Right atrium auricular region (tissue), 2 donors: ENCODE measurements at regions not wholly inside any gene's neighbourhood (a gene's known extent, or its start where the extent isn't known, plus 50 kb on each side); places are given as distances from the start of the nearest gene placed in this dataset.

Source experiments
- DNase-seq: peaks from one replicate; pipeline ENCODE4 v3.0.0-alpha.2; 2019; ENCODE audit warnings: low spot score
- H3K27ac ChIP-seq, 2 donors: fragments of 200-600 bp; sonication (generic); 1 replicate in 1 of 2; 2 replicates in 1 of 2; pipeline ENCODE4 v1.5.1; 2016 to 2019
- H3K27me3 ChIP-seq, 2 donors: fragments of 200-600 bp; sonication (generic); one replicate each; pipeline versions ENCODE4 v1.5.1 to v1.6.0; 2017 to 2019
- H3K36me3 ChIP-seq: fragments of 200-600 bp; sonication (generic); one replicate; pipeline ENCODE4 v1.5.1; 2016
- H3K4me1 ChIP-seq, 2 donors: fragments of 200-600 bp; sonication (generic); one replicate each; pipeline versions ENCODE4 v1.5.1 to v1.6.0; 2017 to 2019
- H3K4me3 ChIP-seq, 2 donors: fragments of 200-600 bp; sonication (generic); 1 replicate in 1 of 2; 2 replicates in 1 of 2; pipeline ENCODE4 v1.5.1; 2017 to 2019; ENCODE audit warnings: mild to moderate bottlenecking in 1 of 2, moderate library complexity in 1 of 2
- H3K9me3 ChIP-seq, 2 donors: fragments of 200-600 bp; sonication (generic); one replicate each; pipeline ENCODE4 v1.5.1; 2019
- CTCF ChIP-seq, 2 donors: fragments of 200-600 bp; sonication (generic); IDR thresholded peaks; one replicate each; pipeline ENCODE4 v1.5.1; 2019; ENCODE audit warnings: antibody characterized with exemption in 2 of 2

GRCh38 chr12:62016021-62016420 is 244.2 kb upstream of the USP15 start:
- H3K36me3 ChIP-seq, result no peaks in the 10 kb centered on the region
- H3K27ac ChIP-seq, result no peak overlapping the region
- no peaks in the 10 kb centered on the region for H3K27me3 ChIP-seq
- no peak for TF ChIP-seq CTCF (IDR thresholded peaks at IDR 0.05)
- no peak for DNase-seq
- H3K9me3 ChIP-seq, result no peaks in the 10 kb centered on the region
- no peak overlapping the region for H3K4me3 ChIP-seq
- H3K4me1 ChIP-seq, result no peaks in the 10 kb centered on the region

GRCh38 chr12:62021808-62022207 is 238.4 kb upstream of the USP15 start:
- H3K27ac ChIP-seq, result no peak overlapping the region
- H3K27me3 ChIP-seq, result no peaks in the 10 kb centered on the region
- DNase-seq, result no peak
- H3K9me3 ChIP-seq, result no peaks in the 10 kb centered on the region
- no peak for TF ChIP-seq CTCF (IDR thresholded peaks at IDR 0.05)
- no peaks in the 10 kb centered on the region for H3K4me1 ChIP-seq
- no peaks in the 10 kb centered on the region for H3K36me3 ChIP-seq
- no peak overlapping the region for H3K4me3 ChIP-seq

GRCh38 chr12:62028536-62028935 is 231.7 kb upstream of the USP15 start:
- Histone ChIP-seq H3K4me3 (no peak overlapping the region), H3K27me3 (no peaks in the 10 kb centered on the region), H3K4me1 (no peaks in the 10 kb centered on the region), H3K27ac (no peak overlapping the region), H3K9me3 (no peaks in the 10 kb centered on the region), H3K36me3 (no peaks in the 10 kb centered on the region)
- DNase-seq, result no peak
- TF ChIP-seq CTCF (IDR thresholded peaks at IDR 0.05), result no peak

- Histone ChIP-seq H3K27me3 (peaks cover 0 to 2% of the 10 kb centered on the region in 2 donors), H3K27ac (no peak overlapping the region), H3K4me1 (no peaks in the 10 kb centered on the region), H3K36me3 (no peaks in the 10 kb centered on the region), H3K9me3 (no peaks in the 10 kb centered on the region), H3K4me3 (no peak overlapping the region)
- DNase-seq, result no peak
- TF ChIP-seq CTCF (IDR thresholded peaks at IDR 0.05), result no peak
Observed at GRCh38 chr12:62032870-62033269, 227.3 kb upstream of the USP15 start.

- H3K36me3 ChIP-seq, result no peaks in the 10 kb centered on the region
- H3K4me1 ChIP-seq, result no peaks in the 10 kb centered on the region
- TF ChIP-seq CTCF (IDR thresholded peaks at IDR 0.05), result no peak
- no peak overlapping the region for H3K4me3 ChIP-seq
- no peak overlapping the region for H3K27ac ChIP-seq
- no peaks in the 10 kb centered on the region for H3K27me3 ChIP-seq
- no peak for DNase-seq
- H3K9me3 ChIP-seq, result no peaks in the 10 kb centered on the region
Observed at GRCh38 chr12:62044450-62045135, 215.6 kb upstream of the USP15 start.

- no peak for TF ChIP-seq CTCF (IDR thresholded peaks at IDR 0.05)
- DNase-seq, result no peak
- Histone ChIP-seq H3K36me3 (no peaks in the 10 kb centered on the region), H3K4me1 (no peaks in the 10 kb centered on the region), H3K27me3 (no peaks in the 10 kb centered on the region), H3K9me3 (no peaks in the 10 kb centered on the region), H3K4me3 (no peak overlapping the region), H3K27ac (no peak overlapping the region)
Observed at GRCh38 chr12:62045211-62045610, 215.0 kb upstream of the USP15 start.
